GM12878 (cell line): ENCODE measurements at regions not wholly inside any gene's neighbourhood (a gene's known extent, or its start where the extent isn't known, plus 50 kb on each side); places are given as distances from the start of the nearest gene placed in this dataset.

Experiments
- CBFB ChIP-seq: IDR thresholded peaks from 2 replicates; pipeline ENCODE4 v1.6.1; 2016; ENCODE audit warnings: antibody characterized with exemption, low read depth
- CREM ChIP-seq: IDR thresholded peaks from 2 replicates; pipeline ENCODE4 v1.6.1; 2014; ENCODE audit warnings: antibody characterized with exemption, low read depth
- EED ChIP-seq: sonication (generic); IDR thresholded peaks from 2 replicates; pipeline ENCODE4 v1.6.1; 2016; ENCODE audit warnings: antibody characterized with exemption, low read depth
- HDAC6 ChIP-seq: fragments of 200-600 bp; sonication (generic); IDR thresholded peaks from one replicate; pipeline ENCODE4 v1.8.0; 2017; ENCODE audit warnings: antibody characterized with exemption; ENCODE audit not compliant: unreplicated experiment
- IKZF2 ChIP-seq, 2 experiments: fragments of 450-650 bp; IDR thresholded peaks; 2 replicates each; pipeline ENCODE4 v1.6.1; 2017; ENCODE audit warnings: mild to moderate bottlenecking in 2 of 2, moderate library complexity in 2 of 2
- KDM1A ChIP-seq: fragments of 200-600 bp; sonication (generic); IDR thresholded peaks from 2 replicates; pipeline ENCODE4 v1.6.1; 2016; ENCODE audit warnings: borderline replicate concordance
- MEF2B ChIP-seq: fragments of 450-650 bp; IDR thresholded peaks from 2 replicates; pipeline ENCODE4 v1.6.1; 2018; ENCODE audit warnings: mild to moderate bottlenecking, moderate library complexity; ENCODE audit not compliant: partially characterized antibody, poor library complexity, severe bottlenecking
- PAX8 ChIP-seq: fragments of 450-650 bp; IDR thresholded peaks from 2 replicates; pipeline ENCODE4 v1.6.1; 2017; ENCODE audit warnings: mild to moderate bottlenecking, moderate library complexity
- TF ChIP-seq, protein P1 (sequence below): fragments of 450-650 bp; IDR thresholded peaks from 2 replicates; pipeline ENCODE4 v1.6.1; 2018; ENCODE audit warnings: borderline replicate concordance, mild to moderate bottlenecking; ENCODE audit not compliant: partially characterized antibody
- TF ChIP-seq, protein P2 (sequence below): fragments of 450-650 bp; IDR thresholded peaks from 2 replicates; pipeline ENCODE4 v1.6.1; 2016; ENCODE audit warnings: mild to moderate bottlenecking
- TF ChIP-seq, protein P3 (sequence below): IDR thresholded peaks from 2 replicates; pipeline ENCODE4 v1.6.1; 2012; ENCODE audit warnings: mild to moderate bottlenecking, low read depth, low read length
- TF ChIP-seq, protein P4 (sequence below): fragments of 450-650 bp; IDR thresholded peaks from 2 replicates; pipeline ENCODE4 v1.6.1; 2016; ENCODE audit warnings: mild to moderate bottlenecking
- TF ChIP-seq, protein P5 (sequence below): fragments of 150-350 bp; IDR thresholded peaks from 2 replicates; pipeline ENCODE4 v1.6.1; 2016; ENCODE audit warnings: low read depth, low read length
- TF ChIP-seq, protein P6 (sequence below): fragments of 450-650 bp; IDR thresholded peaks from 2 replicates; pipeline ENCODE4 v1.6.1; 2016; ENCODE audit warnings: mild to moderate bottlenecking, moderate library complexity, borderline replicate concordance

DNA sequence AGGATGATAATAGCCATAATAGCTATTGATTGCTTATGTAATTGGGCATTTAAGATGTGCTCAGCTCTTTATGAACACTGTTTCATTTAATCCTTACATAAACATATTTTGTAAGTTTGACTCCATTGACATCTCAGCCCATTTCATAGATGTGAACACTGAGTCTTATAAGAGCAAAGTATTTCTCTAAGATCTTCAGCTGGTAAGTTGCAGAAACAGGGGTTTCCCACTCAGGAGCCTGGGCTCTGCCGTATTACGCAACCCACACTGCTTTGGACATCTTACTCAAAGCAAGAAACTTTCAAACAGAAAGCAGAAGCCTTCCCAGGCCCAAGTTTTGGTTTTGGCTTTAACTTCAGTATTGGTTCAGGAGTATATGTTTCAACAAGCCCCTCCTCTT, 705.1 kb downstream of the MED13L start (continued):
- TF ChIP-seq, protein P1, sequence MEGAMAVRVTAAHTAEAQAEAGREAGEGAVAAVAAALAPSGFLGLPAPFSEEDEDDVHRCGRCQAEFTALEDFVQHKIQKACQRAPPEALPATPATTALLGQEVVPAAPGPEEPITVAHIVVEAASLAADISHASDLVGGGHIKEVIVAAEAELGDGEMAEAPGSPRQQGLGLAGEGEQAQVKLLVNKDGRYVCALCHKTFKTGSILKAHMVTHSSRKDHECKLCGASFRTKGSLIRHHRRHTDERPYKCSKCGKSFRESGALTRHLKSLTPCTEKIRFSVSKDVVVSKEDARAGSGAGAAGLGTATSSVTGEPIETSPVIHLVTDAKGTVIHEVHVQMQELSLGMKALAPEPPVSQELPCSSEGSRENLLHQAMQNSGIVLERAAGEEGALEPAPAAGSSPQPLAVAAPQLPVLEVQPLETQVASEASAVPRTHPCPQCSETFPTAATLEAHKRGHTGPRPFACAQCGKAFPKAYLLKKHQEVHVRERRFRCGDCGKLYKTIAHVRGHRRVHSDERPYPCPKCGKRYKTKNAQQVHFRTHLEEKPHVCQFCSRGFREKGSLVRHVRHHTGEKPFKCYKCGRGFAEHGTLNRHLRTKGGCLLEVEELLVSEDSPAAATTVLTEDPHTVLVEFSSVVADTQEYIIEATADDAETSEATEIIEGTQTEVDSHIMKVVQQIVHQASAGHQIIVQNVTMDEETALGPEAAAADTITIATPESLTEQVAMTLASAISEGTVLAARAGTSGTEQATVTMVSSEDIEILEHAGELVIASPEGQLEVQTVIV, result no peak
- TF ChIP-seq CBFB, result no peak
- TF ChIP-seq HDAC6, result no peak
- TF ChIP-seq, protein P2, sequence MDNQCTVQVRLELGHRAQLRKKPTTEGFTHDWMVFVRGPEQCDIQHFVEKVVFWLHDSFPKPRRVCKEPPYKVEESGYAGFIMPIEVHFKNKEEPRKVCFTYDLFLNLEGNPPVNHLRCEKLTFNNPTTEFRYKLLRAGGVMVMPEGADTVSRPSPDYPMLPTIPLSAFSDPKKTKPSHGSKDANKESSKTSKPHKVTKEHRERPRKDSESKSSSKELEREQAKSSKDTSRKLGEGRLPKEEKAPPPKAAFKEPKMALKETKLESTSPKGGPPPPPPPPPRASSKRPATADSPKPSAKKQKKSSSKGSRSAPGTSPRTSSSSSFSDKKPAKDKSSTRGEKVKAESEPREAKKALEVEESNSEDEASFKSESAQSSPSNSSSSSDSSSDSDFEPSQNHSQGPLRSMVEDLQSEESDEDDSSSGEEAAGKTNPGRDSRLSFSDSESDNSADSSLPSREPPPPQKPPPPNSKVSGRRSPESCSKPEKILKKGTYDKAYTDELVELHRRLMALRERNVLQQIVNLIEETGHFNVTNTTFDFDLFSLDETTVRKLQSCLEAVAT, result no peak
- TF ChIP-seq MEF2B, result no peak
- no peak for TF ChIP-seq PAX8
- peak; percentile 78 for TF ChIP-seq EED
- TF ChIP-seq CREM, result peak; percentile 59; the same call in 1 of the 2 replicates
- TF ChIP-seq KDM1A, result no peak
- TF ChIP-seq, protein P3, sequence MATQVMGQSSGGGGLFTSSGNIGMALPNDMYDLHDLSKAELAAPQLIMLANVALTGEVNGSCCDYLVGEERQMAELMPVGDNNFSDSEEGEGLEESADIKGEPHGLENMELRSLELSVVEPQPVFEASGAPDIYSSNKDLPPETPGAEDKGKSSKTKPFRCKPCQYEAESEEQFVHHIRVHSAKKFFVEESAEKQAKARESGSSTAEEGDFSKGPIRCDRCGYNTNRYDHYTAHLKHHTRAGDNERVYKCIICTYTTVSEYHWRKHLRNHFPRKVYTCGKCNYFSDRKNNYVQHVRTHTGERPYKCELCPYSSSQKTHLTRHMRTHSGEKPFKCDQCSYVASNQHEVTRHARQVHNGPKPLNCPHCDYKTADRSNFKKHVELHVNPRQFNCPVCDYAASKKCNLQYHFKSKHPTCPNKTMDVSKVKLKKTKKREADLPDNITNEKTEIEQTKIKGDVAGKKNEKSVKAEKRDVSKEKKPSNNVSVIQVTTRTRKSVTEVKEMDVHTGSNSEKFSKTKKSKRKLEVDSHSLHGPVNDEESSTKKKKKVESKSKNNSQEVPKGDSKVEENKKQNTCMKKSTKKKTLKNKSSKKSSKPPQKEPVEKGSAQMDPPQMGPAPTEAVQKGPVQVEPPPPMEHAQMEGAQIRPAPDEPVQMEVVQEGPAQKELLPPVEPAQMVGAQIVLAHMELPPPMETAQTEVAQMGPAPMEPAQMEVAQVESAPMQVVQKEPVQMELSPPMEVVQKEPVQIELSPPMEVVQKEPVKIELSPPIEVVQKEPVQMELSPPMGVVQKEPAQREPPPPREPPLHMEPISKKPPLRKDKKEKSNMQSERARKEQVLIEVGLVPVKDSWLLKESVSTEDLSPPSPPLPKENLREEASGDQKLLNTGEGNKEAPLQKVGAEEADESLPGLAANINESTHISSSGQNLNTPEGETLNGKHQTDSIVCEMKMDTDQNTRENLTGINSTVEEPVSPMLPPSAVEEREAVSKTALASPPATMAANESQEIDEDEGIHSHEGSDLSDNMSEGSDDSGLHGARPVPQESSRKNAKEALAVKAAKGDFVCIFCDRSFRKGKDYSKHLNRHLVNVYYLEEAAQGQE, result no peak
- TF ChIP-seq IKZF2 (IDR thresholded peaks at IDR 0.05), result no peak
- TF ChIP-seq, protein P4, sequence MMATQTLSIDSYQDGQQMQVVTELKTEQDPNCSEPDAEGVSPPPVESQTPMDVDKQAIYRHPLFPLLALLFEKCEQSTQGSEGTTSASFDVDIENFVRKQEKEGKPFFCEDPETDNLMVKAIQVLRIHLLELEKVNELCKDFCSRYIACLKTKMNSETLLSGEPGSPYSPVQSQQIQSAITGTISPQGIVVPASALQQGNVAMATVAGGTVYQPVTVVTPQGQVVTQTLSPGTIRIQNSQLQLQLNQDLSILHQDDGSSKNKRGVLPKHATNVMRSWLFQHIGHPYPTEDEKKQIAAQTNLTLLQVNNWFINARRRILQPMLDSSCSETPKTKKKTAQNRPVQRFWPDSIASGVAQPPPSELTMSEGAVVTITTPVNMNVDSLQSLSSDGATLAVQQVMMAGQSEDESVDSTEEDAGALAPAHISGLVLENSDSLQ, result no peak
- TF ChIP-seq, protein P5, sequence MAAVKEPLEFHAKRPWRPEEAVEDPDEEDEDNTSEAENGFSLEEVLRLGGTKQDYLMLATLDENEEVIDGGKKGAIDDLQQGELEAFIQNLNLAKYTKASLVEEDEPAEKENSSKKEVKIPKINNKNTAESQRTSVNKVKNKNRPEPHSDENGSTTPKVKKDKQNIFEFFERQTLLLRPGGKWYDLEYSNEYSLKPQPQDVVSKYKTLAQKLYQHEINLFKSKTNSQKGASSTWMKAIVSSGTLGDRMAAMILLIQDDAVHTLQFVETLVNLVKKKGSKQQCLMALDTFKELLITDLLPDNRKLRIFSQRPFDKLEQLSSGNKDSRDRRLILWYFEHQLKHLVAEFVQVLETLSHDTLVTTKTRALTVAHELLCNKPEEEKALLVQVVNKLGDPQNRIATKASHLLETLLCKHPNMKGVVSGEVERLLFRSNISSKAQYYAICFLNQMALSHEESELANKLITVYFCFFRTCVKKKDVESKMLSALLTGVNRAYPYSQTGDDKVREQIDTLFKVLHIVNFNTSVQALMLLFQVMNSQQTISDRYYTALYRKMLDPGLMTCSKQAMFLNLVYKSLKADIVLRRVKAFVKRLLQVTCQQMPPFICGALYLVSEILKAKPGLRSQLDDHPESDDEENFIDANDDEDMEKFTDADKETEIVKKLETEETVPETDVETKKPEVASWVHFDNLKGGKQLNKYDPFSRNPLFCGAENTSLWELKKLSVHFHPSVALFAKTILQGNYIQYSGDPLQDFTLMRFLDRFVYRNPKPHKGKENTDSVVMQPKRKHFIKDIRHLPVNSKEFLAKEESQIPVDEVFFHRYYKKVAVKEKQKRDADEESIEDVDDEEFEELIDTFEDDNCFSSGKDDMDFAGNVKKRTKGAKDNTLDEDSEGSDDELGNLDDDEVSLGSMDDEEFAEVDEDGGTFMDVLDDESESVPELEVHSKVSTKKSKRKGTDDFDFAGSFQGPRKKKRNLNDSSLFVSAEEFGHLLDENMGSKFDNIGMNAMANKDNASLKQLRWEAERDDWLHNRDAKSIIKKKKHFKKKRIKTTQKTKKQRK, result no peak
- TF ChIP-seq, protein P6, sequence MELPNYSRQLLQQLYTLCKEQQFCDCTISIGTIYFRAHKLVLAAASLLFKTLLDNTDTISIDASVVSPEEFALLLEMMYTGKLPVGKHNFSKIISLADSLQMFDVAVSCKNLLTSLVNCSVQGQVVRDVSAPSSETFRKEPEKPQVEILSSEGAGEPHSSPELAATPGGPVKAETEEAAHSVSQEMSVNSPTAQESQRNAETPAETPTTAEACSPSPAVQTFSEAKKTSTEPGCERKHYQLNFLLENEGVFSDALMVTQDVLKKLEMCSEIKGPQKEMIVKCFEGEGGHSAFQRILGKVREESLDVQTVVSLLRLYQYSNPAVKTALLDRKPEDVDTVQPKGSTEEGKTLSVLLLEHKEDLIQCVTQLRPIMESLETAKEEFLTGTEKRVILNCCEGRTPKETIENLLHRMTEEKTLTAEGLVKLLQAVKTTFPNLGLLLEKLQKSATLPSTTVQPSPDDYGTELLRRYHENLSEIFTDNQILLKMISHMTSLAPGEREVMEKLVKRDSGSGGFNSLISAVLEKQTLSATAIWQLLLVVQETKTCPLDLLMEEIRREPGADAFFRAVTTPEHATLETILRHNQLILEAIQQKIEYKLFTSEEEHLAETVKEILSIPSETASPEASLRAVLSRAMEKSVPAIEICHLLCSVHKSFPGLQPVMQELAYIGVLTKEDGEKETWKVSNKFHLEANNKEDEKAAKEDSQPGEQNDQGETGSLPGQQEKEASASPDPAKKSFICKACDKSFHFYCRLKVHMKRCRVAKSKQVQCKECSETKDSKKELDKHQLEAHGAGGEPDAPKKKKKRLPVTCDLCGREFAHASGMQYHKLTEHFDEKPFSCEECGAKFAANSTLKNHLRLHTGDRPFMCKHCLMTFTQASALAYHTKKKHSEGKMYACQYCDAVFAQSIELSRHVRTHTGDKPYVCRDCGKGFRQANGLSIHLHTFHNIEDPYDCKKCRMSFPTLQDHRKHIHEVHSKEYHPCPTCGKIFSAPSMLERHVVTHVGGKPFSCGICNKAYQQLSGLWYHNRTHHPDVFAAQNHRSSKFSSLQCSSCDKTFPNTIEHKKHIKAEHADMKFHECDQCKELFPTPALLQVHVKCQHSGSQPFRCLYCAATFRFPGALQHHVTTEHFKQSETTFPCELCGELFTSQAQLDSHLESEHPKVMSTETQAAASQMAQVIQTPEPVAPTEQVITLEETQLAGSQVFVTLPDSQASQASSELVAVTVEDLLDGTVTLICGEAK, result no peak
